ENCODE measurements at regions not wholly inside any gene's neighbourhood (a gene's known extent, or its start where the extent isn't known, plus 50 kb on each side); places are given as distances from the start of the nearest gene placed in this dataset.

DNA sequence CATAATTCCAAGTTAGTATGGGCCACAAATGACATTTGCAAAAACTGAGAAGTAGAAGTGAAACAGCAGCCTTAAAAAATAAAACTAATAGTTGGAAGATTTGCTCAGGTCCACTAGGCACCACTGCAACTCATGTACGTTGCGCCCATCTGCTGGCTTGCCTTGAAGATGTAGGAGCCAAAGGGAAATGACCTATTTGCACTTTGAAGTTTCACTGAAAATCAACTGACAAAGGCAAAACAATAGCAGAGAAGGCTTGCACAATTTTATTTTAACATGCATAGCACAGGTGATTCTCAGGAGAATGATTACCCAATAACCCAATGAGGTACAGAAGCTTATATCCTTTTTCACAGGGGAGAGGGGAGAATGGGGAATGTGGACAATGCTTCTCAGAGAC, 170.1 kb upstream of the USP25 start:
- no peak for DNase-seq (ENCODE audit: insufficient read length, low spot score)
- FAIRE-seq = no peak

DNA sequence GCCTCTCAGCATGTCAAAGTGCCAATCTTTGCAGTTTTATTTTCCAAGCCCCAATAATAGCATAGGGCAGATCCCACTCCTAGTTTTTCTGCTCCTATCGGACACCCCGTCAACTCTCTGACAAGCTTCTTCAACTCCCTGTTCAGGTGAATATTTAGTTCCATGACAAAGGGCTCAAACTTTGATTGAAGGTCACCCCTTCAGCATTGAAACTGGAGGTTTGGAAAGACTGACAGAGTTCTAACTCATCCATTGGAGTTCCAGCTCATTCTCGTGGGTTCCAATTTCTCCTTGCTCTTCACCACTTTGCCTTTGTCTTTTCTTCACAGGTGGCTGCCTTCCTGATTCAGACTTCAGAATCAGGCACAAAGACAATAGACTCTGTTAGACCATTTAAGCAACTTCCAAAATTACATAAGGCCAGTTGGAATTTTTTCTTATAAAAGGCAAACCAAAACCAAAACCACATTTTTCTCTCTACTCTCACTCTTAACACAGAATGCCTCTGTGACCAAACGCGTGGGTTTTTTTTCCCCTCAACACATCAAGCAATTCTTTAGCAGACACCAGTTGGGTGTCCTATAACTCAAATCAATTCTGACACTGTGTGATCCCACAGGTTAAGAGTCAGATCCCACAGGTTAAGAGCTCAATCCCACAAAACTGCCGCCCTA, 169.3 kb upstream of the USP25 start:
- FAIRE-seq (no peak), DNase-seq (ENCODE audit: insufficient read length, low spot score) (no peak)

DNA sequence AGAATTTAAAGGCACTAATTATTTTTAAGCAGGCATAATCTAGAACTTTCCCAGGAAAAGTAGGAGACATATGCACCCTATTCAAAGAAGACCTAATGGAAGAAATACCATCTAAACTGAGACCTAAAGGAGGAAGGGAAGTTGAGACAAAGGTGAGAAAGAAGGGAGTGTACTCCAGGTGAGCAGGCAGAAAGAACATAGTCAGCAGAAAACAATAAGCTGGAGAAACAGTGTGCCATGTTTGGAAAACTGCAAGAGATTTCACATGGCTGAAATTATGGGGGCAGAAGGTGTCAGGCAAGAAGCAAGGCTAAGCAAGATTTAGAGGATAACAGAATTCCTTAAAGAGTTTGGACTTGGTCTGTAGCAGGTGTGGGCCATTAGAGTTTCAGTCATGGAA, 167.0 kb upstream of the USP25 start:
- DNase-seq (ENCODE audit: insufficient read length, low spot score) = no peak
- FAIRE-seq = no peak

DNA sequence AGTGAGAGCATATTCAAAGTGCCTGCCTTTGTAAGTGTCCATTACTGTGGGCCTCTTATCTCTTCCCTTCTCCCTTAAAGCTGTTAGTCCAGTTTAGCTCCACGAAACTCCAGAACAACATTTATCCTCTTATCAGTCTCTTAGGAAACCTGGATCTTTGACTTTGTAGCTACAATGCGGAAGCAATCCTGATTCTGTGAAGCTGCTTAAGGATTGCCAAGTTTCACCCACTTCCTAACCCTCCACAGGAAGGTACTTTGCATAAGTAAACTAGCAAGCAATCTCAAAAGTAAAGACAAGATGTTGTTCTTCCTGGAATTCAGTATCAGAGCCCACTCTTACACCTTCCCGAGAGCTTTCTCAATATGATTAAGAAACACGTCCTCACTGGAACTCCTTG, 164.9 kb upstream of the USP25 start:
- DNase-seq (ENCODE audit: insufficient read length, low spot score) (no peak), FAIRE-seq (no peak)

DNA sequence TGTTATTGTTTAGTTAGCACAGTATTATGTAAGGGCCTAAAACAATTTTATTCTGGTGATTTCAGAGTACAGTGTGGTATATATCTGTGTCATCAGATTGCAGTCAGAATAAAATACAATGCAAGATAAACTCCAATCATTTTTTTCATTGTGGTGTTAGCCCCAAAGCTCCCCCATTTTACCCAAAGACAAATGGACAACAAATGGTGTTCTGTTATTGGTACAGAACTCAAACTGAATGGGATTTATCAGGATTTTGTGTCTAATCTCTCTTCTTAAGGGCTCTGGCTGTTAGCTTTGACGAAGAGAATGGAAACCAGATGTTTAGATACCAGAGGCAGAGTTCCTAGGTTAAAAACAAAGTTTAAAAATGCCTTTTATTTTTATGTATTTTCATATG, 163.1 kb upstream of the USP25 start:
- DNase-seq (ENCODE audit: insufficient read length, low spot score) = no peak
- FAIRE-seq = no peak

DNA sequence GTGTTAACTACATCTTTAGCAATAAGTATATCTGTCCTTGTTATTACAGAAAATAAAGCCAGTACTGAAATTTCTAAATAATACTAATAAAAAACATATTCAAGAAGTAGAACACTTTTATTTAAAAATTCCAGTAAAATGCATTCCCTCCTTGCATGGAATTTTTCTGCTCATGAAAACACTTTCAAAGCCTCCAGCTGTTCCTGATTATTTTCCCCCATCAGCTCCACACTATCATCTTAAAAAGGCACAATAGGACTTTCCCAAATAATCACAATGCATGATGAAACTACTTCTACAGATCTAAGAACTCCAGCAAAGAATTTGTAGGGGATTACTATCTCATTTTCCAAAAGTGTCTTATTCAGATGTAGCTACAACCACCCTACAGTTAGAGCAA, 162.6 kb upstream of the USP25 start:
- no peak for FAIRE-seq

DNA sequence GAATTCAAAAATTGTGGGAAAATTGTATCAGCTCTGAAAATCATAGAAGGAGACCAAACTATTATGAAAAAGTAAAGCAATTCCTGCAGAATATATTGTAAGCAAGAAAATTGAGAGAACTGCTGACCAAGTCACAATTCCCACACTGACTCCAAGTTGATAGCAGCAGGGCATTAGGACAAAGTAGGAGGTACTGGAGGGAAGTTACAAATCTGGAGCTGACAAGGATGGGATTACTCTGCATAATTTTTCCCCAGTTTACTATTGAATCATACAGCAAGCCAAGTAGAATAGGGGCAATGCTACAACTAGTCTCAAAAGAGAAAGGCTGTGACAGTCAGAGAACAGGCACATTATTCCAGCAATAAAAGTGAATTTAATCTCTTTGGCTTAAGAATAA, 161.3 kb upstream of the USP25 start:
- FAIRE-seq (no peak), DNase-seq (ENCODE audit: insufficient read length, low spot score) (no peak)

More for the DNA sequence above, 162.6 kb upstream of the USP25 start:
- DNase-seq (ENCODE audit: insufficient read length, low spot score) = no peak

DNA sequence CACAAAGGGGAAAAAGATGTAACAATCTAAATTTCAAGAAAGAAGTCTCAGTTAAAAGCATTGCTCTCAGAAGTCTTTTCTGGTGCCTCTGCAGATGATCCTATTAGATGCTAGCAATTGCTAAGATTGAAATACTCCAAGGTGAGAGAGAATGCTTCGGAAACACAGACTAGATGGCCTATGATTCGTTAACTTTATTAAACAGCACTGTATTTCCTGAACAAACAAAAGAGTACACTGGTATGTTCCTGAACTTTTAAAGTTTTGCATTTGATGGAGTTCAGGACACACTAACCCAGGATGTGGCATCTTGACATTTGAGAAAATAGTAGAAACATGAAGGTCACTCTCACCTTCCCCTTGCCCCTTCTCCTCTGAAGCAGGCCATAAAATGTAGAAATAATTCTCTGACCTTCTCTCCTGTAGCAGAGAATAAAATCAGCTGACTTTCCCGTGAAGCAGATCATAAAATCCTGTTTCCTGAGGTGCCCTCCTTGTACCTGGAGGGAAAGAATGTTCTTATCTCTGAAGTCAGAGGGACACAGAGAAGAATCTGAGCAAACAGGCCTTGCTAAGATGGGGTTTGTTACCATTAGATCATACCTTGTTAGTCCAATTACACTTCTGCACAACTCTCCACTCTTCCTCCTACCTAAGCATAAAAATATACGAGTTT, 142.9 kb upstream of the USP25 start:
- no peak for DNase-seq (ENCODE audit: insufficient read length, low spot score)

DNA sequence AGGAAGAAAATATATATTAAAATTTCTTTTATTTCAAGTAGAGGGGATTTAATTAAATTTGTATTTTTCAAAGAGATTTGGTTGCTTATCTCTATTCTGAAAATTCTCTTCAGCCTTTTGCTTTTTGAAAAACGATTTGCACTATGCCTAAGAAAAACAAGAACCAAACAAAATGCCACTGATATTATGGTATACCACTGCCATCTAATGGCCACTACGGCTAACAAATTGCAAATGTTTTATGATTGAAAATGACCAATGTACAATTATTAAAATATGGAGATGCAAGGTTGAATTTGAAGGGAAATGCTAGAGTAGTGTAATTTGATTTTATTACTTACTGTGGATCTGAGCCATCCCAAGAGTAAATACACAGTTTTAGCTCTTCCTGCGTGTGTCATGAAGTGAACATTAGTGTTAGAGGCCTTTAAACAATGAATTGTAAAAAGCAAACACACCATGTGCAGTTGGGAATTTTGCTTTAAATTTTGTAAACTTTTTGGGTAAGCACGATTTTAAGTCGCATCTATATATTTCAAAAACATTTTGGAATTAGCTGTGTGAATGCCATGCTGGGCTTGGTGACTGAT, 137.4 kb upstream of the USP25 start:
- DNase-seq (ENCODE audit: insufficient read length, low spot score) = peak; percentile 2

More for the DNA sequence above, 142.9 kb upstream of the USP25 start:
- no peak for FAIRE-seq

DNA sequence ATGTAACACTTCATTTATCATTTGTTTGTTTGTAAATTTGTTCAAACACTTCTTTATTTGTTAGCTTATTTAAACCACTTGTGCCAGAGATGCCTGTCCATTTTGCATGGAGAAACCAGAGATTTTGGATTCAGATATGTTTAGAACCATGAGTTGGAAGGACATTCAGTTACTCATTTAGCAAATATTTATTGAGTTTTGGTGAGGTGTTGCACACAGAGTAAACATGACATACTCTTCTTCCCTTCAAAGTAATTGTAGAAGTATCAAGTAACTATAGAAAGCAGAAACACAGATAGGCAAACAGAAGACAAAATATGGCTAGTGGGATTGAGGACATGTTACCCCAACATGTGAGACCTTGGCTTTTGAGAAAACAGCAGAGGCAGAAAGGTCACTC, 136.8 kb upstream of the USP25 start:
- no peak for FAIRE-seq

More for the DNA sequence above, 137.4 kb upstream of the USP25 start:
- FAIRE-seq = no peak

DNA sequence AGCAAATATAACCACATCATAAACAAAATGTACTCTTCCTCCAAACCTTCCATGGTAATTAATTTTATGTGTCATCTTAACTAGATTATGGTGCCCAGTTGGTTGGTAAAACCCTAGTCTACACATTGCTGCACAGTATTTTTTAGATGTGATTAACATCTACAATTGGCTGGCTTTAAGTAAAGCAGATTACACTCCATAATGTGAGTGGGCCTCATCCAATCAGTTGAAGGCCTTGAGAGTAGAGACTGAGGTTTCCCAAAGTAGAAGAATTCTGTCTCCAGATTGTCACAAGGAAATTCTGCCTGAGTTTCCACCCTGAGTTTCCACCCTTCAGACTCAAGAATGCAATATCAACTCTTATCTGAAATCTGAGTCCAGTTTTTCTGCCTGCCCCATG, 128.4 kb upstream of the USP25 start:
- no peak for FAIRE-seq

More for the DNA sequence above, 136.8 kb upstream of the USP25 start:
- DNase-seq (ENCODE audit: insufficient read length, low spot score) = no peak

DNA sequence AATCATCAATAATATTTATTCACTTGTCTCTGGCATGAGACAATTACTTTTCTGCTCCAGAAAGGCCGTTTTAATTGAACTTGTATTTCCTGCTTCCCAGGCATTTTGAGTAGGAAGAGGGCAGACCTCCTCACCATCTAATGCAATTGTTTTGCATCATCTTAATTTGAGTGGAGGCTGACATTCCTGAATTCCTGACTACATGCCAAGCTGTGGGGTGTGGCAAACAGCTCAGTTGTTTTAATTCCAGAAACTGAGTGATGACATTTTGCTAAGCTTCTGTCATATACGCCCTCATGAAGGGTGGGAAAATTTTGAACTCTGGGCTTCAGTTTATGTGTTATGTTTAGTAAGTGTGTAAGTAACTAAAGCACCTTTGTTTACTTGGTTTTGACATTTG, 125.4 kb upstream of the USP25 start:
- FAIRE-seq = no peak
- no peak for DNase-seq (ENCODE audit: insufficient read length, low spot score)

More for the DNA sequence above, 128.4 kb upstream of the USP25 start:
- DNase-seq (ENCODE audit: insufficient read length, low spot score) = no peak

DNA sequence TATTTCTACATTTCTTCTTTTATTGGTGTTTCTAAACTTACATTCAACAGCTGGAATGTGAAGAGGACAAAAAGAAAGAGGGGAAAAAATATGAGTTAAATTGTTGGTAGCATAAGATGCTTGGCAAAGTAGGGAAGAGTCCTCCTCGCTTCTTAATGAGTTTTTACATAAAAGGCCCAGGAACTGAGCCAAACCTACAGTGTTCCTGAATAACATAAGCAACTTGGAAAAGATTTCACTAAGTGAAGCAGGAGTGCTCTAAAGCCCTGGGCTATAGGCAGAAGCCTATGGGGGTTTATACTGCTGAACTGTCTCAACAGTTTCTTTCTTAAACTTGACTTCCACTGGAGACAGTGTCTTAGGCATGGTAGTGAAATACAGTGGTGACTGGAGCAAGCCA, 115.0 kb upstream of the USP25 start:
- FAIRE-seq = no peak

DNA sequence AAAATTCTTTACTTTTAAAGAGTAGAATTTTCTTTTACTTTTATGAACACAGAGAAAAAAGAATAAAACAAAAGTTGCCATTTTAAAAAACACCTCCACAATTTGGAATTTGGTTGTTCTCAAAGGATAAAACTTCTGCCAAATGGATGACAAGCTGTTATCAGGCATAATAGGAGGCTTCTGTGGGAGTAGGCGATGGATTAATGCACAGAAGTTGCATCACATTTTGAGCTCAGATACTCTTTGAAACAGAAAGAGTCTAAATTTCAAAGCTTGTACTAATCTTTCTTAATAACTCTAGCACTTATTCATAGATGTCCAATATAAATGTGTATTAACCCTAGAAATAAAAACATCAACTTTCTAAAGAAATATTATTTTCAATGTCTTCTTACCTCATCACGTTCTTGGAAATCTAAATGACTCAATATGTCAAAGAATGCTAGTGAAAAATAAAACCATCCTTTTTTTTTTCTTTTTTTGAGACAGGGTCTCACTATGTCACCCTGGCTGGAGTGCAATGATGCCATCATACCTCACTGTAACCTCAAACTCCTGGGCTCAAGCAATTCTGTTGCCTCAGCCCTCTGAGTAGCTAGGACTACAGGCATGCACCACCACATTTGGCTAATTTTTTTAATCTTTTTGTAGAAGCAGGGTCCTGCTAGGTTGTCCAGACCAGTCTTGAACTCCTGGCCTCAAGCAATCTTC, 112.8 kb upstream of the USP25 start:
- DNase-seq (ENCODE audit: insufficient read length, low spot score) (no peak), FAIRE-seq (no peak)

More for the DNA sequence above, 115.0 kb upstream of the USP25 start:
- DNase-seq (ENCODE audit: insufficient read length, low spot score) = no peak

DNA sequence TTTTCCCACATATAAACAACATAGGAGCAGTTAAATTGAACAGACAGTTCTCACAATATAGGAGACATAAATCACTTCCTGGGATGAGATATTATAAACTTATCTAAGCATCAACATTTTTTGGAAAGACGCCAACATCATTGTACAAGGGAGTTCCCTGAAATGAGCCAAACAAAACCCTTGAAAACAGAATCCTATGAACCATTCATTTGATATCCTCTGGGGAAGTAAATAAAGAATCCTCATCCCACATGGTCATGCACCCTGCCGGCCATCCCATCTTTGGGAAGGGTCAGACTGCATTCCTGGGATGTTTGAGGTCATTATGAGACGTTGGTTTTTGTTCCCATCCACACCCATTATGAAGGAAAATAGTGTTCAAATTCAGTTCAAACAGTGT, 111.8 kb upstream of the USP25 start:
- DNase-seq (ENCODE audit: insufficient read length, low spot score) (no peak), FAIRE-seq (no peak)

DNA sequence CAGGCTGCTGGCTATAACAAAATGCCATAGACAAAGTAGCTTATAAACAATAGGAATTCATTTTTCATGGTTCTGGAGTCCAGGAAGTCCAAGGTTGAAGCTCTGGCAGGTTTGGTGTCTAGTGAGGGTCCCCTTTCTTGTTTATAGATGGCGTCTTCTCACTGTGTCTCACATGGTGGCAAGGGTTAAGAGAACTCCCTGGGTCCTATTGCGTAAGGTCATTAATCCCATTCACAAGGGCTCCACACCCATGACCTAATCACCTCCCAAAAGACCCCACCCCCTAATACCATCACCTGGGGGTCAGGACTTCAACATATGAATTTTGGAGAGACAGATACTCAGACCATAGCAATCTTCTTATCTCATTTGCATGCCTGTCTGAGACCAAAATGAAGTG, 108.9 kb upstream of the USP25 start:
- FAIRE-seq (no peak), DNase-seq (ENCODE audit: insufficient read length, low spot score) (no peak)

DNA sequence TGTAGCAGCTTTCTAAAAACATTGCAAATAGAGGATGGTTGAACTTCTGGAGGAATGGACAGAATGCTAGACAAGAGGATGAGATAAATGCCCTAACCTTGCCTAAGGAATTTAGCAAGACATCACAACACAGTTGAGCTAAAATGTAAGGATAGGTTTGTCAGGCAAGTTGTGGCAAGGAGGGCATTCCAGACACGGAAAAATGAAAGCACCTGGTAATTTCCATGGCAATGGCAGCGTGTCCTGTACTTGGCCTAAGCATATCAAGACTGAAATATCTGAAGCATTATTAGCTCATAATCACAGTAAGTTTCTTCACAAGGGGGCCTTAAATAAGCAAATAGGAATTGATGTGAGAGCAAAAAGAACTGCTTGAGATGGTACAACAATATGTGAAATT, 105.1 kb upstream of the USP25 start:
- DNase-seq (ENCODE audit: insufficient read length, low spot score) = no peak
- no peak for FAIRE-seq

DNA sequence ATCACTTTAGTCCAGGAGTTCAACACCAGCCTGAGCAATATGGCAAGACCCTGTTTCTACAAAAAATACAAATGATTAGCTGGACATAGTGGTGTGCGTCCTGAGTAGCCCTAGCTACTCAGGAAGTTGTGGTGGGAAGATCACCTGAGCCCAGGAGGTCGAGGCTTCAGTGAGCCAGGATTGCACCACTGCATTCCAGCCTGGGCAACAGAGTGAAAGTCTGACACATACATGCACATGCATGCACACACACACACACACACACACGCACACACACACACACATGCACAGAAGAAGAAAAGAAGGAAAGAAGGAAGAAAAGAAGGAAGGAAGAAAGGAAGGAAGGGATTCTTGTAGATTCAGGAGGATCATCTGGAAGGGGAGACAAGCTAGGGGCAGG, 104.4 kb upstream of the USP25 start:
- FAIRE-seq (no peak), DNase-seq (ENCODE audit: insufficient read length, low spot score) (no peak)

DNA sequence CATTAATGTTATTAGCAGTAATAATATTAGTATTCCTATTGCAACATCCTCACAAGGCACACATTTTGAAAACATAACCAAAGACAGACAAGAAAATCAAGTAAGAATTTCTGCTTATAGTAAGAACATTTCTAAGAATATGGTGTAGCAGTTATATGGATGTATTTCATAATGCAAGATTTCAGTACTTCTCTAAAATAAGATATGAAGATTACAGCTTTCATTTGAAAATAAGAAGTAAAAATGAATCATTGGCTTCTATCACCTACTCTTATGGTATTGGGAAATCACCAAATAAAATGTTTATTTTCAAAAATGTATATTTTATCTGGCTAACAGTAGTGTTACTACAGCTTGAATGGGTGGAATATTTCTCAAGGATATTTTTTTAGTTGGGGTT, 103.8 kb upstream of the USP25 start:
- DNase-seq (ENCODE audit: insufficient read length, low spot score) = no peak
- no peak for FAIRE-seq

DNA sequence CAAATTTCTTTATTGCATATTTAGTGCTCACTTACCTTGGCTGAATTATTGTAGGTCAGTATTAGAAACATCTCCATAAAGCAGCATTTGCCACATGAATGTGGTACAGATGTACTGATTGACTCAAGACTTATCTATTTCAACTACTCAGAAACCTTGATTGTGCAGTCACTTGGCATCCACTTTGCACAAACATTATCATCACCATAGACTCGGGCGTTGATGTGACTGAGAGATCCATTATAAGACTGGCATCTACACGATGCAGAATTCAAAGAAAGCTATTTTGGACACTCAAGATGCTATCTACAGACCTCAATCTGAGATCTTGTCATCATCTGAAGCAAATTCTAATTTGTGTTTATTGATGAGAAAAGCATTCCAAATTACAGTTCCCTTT, 102.8 kb upstream of the USP25 start:
- FAIRE-seq (no peak), DNase-seq (ENCODE audit: insufficient read length, low spot score) (no peak)

DNA sequence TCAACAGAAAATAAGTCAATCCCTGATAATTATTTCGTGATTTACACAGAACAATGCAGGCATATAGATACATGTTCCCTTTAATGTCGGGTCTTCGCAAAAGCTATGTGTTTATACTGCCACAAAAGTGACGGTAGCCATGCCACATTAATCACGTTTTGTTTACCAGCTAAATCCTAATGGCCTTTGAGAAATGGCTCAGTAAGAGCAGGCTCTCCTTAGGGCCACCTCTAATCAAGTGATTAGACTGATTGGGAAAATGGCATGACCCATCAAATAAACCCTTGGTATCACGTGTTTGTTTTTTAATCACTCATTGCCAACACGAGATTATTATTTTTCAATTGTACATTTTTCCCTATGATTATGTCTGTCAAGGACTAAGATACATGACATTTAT, 102.0 kb upstream of the USP25 start:
- no peak for FAIRE-seq
- DNase-seq (ENCODE audit: insufficient read length, low spot score) = no peak

DNA sequence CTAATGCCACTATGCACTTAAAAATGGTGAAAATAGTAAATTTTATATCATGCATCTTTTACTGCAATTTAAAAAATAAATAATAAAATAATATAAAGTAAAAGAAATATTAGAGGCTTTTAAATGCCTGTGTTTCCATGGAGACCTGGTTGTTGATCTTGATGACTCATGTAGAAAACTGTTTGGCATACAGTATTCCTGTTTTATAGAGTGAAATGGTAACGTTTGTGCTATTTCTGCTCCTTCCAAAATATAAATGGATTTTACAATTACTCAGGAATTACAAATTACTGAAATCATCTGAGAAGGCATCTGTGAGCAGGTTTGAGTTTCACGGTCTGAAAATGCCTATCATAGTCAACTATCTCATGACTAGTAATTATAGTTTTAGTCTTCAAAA, 98.4 kb upstream of the USP25 start:
- FAIRE-seq = no peak
- DNase-seq (ENCODE audit: insufficient read length, low spot score) = no peak

Data from GM19239 (cell line).